DMS79 (cell line): ENCODE measurements at regions not wholly inside any gene's neighbourhood (a gene's known extent, or its start where the extent isn't known, plus 50 kb on each side); places are given as distances from the start of the nearest gene placed in this dataset.
"Not testable (repeated sequence)": the region's sequence is repeated elsewhere in the genome, so short reads cannot be mapped to it uniquely, and the experiment has no call there.

ENCODE experiments used
- DNase-seq: peaks from one replicate; lab custom pipeline; 2025; lab: John Stamatoyannopoulos, UW

- DNase-seq, result no peak
These were observed 124.3 kb upstream of the RASGEF1B start for GRCh38 chr4:81595798-81596610.

- DNase-seq, result no peak
These were observed 123.6 kb upstream of the RASGEF1B start for GRCh38 chr4:81595287-81595686.

GRCh38 chr4:81594490-81595159, 122.9 kb upstream of the RASGEF1B start:
- no peak for DNase-seq

- DNase-seq, result no peak
These were observed 121.0 kb upstream of the RASGEF1B start for GRCh38 chr4:81592701-81593100.

- DNase-seq, result no peak
These were observed 118.9 kb upstream of the RASGEF1B start for GRCh38 chr4:81590596-81590995.

- DNase-seq, result no peak
These were observed 117.6 kb upstream of the RASGEF1B start for GRCh38 chr4:81589262-81589661.

GRCh38 chr4:81586706-81587105, 115.0 kb upstream of the RASGEF1B start:
- no peak for DNase-seq

- not testable (repeated sequence) for DNase-seq
These were observed 109.3 kb upstream of the RASGEF1B start for GRCh38 chr4:81580994-81581374.

GRCh38 chr4:81580346-81580993, 108.8 kb upstream of the RASGEF1B start:
- DNase-seq, result no peak

- DNase-seq, result no peak
These were observed 105.7 kb upstream of the RASGEF1B start for GRCh38 chr4:81577392-81577791.

- no peak for DNase-seq
These were observed 103.3 kb upstream of the RASGEF1B start for GRCh38 chr4:81574991-81575390.

GRCh38 chr4:81573840-81574239, 102.1 kb upstream of the RASGEF1B start:
- DNase-seq, result no peak

- no peak for DNase-seq
These were observed 100.7 kb upstream of the RASGEF1B start for GRCh38 chr4:81572402-81572801.

GRCh38 chr4:81571105-81571504, 99.4 kb upstream of the RASGEF1B start:
- DNase-seq, result no peak

GRCh38 chr4:81566161-81566591, 94.5 kb upstream of the RASGEF1B start:
- no peak for DNase-seq

- DNase-seq, result no peak
These were observed 93.6 kb upstream of the RASGEF1B start for GRCh38 chr4:81565142-81565870.

- DNase-seq, result no peak
These were observed 92.3 kb upstream of the RASGEF1B start for GRCh38 chr4:81564025-81564424.

GRCh38 chr4:81562093-81562492, 90.4 kb upstream of the RASGEF1B start:
- DNase-seq, result no peak

GRCh38 chr4:81557306-81557705, 85.6 kb upstream of the RASGEF1B start:
- DNase-seq, result no peak

GRCh38 chr4:81555489-81555888, 83.8 kb upstream of the RASGEF1B start:
- no peak for DNase-seq

- DNase-seq, result no peak
These were observed 80.4 kb upstream of the RASGEF1B start for GRCh38 chr4:81552086-81552485.

- DNase-seq, result no peak
These were observed 78.7 kb upstream of the RASGEF1B start for GRCh38 chr4:81550388-81550859.
